HG03280 (cell line): ENCODE measurements at regions not wholly inside any gene's neighbourhood (a gene's known extent, or its start where the extent isn't known, plus 50 kb on each side); places are given as distances from the start of the nearest gene placed in this dataset.
A peak's percentile ranks its signal among the peaks of the same experiment; 100 is the strongest.

Experiments used
- ATAC-seq: cut with Tn5 transposase; IDR thresholded peaks from one replicate; pipeline ENCODE4 v1.9.1; 2021; ENCODE audit warnings: mild to moderate bottlenecking, moderate library complexity; ENCODE audit not compliant: unreplicated experiment

DNA sequence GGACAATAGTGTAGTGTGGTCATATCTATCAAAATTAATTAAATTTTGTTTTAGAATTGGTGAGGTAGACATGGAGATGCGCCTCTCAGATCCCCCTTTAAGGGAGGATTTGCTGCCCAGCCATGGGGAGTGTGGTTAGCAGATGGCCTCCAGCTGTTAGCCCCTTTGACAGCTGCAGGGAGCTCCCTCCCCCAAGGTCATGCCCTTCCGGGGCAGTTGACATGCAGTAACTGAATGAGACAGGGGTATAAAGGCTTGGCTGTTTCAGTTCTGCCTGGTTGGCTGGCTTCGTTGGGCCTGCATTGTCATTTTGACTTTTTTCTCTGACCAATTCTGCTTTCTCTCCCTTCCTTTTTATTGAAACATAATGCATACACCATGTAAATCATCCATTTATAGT, 291.5 kb upstream of the SRRM4 start:
- ATAC-seq, result peak; percentile 89

- ATAC-seq, result no peak
Observed at GRCh38 chr12:118690506-118690905, 290.8 kb upstream of the SRRM4 start.

GRCh38 chr12:118694128-118694775, 287.1 kb upstream of the SRRM4 start:
- ATAC-seq, result no peak

GRCh38 chr12:118704527-118705241, 276.7 kb upstream of the SRRM4 start:
- no peak for ATAC-seq

DNA sequence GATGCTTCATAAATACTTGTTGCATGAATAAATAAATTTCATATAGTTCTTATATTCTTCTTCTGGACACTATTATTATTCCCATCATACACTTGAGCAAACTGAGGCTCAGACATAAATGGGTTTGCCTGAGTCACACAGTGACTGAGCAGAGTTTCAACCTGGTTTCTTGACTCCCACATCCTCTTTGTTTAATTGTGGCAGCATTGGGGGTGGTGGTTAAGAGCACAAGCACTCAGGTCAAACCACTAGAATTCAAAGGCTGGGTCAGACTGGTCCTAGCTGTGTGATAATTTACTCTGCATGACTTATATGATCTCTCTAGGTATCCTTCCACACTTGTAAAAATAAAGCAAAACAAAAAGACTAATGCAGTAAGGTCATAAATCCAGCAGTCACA, 274.9 kb upstream of the SRRM4 start:
- ATAC-seq, result no peak

DNA sequence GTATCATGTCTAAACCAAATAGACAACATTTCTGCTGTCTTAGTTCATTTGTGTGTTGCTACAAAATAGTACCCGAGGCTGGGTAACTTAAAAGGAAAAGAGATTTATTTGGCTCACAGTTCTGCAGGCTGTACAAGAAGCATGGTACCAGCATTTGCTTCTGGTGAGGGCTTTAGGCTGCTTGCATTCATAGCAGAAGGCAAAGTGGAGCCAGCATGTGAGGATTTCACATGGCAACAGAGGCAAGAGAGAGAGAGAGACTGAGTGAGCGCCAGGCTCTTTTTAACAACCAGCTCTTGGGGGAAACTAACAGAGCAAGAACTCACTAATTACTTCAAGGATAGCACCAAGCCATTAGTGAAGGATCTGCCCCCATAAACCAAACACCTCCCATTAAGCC, 271.4 kb upstream of the SRRM4 start:
- ATAC-seq, result no peak

GRCh38 chr12:118711185-118711584, 270.2 kb upstream of the SRRM4 start:
- ATAC-seq, result no peak

DNA sequence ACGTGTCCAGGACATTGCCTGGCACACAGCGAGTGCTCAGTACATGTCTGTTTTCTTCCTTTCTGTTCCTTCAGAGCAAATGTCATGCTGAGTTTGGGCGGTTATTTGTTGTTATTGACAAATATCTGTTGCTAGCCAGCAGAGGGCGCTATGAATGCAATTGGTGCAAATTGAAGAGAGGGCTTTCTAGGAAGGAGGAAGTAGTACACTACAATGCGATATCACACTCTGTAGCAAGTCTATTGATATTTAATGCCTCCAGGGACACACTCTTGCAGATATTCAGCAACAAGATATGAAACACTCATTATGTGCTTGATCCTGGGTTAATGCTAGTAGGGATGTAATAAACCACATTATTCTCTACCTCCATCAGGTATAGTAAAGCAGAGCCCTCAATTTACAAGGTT, 267.3 kb upstream of the SRRM4 start:
- peak; percentile 60 for ATAC-seq

- no peak for ATAC-seq
Observed at GRCh38 chr12:118714500-118714899, 266.8 kb upstream of the SRRM4 start.

GRCh38 chr12:118715647-118716046, 265.7 kb upstream of the SRRM4 start:
- ATAC-seq, result no peak

DNA sequence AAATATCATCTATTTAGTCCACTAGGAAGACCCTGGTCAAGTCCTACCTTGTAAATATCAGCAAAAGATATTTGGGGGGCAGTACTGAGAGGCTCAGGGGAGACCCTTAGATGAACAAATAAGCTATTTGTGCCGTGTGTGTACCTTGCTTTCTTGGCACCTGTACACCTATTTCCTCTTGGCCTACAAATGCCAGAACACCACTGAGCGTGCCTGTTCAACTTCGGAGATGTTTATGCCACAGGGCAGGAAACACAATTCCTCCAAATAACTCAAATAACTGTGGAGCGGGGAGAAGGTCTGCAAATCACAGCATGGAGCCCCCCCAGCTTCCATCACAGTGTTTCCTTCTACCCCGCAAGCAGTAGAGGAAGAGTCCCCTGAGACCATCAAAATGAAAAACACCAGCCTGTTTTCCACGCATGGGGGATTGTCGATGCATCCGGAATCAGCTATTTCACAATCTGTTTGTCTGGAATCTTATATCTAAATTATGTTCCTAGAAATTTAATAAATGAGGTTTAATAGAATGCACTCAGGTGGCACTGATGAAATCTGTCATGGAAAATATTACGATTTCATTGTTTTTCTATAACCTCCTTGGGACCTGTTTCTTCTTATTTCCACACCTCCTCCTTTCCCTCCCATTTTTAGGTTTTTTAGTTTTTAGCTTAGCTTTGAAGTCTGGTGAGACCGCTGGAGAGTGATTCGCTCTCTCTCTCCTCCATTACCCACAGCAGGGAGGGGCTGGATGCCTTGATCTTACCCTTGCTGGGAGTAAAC, 254.0 kb upstream of the SRRM4 start:
- no peak for ATAC-seq

GRCh38 chr12:118727979-118728366, 253.4 kb upstream of the SRRM4 start:
- ATAC-seq, result no peak

- ATAC-seq, result no peak
Observed at GRCh38 chr12:118734266-118734665, 247.1 kb upstream of the SRRM4 start.

DNA sequence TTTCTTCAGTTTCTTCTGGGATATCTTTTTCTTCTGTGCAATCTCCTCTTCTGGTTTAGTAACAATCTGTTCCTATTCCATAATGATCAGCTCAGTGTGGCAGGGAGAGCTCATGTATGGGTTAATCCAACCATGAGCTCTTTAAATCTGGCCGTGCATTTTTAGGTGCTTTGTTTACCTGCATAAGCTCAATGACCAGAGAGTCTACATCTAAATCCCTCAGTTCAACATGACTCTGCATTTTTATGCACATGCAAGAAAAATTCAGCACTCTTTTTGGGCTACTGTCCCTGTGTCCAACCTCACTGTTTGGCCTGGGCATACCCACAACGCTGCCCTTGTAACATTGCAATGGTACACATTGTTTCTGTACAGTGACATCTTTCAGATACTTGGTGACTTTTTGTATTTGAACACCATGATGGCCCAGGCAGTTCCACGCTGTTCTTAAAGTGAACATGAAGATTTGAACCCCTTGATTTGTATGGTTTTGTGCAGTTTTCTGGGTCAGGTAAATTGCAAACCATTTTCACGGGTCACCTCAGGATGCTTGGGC, 243.3 kb upstream of the SRRM4 start:
- no peak for ATAC-seq

GRCh38 chr12:118741194-118741593, 240.1 kb upstream of the SRRM4 start:
- no peak for ATAC-seq

DNA sequence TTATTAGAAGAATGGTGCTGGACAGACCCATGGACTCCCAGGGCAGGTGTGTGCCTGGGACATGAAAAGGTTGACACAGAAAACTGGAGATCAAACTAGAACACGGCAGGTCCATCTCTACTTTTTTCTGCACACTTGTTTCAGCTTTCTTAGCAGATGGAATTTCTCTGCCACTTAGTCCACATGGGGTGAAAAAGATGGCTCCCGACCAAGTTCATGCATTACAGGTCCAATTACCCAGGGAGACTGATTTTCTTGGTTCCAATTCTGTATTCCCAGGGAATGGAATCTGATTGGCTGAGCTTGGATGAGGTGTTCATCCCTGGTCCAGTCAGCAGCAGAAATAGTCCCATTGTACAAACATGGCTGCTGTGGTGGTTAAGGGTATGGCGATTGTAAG, 238.9 kb upstream of the SRRM4 start:
- no peak for ATAC-seq

DNA sequence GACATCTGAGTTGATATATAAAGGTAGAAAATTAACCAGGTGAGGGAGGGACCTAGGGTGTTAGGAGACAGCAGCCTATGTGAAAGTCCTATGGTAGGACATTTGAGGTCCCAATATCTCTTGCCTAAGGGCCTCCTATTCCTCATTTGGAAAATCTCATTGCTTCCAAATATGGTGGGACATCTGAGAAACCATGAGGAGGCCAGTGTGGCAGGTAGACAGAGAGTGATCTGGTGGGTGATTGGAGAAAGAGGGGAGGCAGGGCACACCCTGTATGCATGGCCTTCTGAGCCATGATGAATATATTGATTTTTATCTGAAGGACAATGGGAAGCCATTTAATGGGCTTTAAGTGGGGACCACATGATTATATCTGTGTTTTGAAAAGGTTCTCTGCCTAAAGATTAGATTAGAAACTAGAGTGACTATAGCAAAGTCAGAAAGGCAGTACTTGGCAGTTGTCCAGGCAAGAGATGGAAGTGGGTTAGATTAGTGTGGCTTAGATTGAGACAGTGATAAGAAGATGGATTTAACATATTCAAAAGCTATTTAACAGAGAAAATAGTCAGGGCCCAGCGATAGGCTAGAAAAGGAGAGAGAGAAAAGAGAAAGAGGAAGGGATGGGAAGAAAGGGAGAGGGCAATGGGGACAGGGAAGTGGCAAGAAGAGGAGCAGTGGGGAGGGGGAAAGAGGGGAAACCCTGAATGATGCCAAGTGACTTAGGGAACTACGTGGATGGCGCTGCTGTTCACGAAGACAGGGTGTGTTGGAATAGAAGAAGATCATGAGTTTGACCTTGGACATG, 237.2 kb upstream of the SRRM4 start:
- no peak for ATAC-seq

- no peak for ATAC-seq
Observed at GRCh38 chr12:118746176-118746575, 235.2 kb upstream of the SRRM4 start.

DNA sequence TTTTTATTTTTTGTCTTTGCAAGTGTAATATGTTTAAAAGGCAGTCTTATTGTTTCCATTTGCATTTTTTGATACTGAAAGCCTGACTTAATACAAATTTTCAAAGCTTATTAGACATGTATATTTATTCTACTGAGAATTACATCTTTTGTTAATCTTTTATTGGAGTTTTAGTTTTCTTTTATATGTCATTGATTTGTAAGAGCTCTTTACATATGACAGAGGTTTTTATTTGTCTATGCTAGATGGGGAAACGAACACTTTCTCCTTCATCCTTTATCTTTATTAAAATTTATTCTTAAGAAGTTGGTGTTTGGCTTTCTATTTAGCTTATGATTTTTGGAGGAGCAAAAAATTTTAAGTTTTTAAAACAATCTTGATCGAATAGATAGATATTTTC, 234.4 kb upstream of the SRRM4 start:
- no peak for ATAC-seq

DNA sequence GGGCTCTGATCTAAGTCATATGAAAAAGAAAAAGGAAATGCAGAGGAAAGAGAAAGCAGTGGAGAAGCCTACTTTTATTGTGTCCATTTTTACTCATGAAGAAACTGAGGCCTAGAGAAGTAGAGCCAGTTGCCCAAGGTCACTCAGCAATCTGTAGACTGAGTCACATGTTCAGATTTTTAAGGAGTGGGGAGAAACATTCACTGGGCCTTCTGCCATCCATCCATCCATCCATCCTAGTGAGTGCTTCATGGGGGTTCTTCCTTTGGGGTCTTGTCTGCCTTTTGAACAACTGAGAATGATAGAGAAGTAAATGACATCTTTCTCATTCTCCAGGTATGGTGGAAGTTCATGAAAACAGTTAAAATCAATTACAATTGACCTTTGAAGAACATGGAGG, 233.6 kb upstream of the SRRM4 start:
- ATAC-seq, result no peak
